Left hindlimb (tissue), 1 donor: ENCODE measurements at regions not wholly inside any gene's neighbourhood (a gene's known extent, or its start where the extent isn't known, plus 50 kb on each side); places are given as distances from the start of the nearest gene placed in this dataset.
A peak's percentile ranks its signal among the peaks of the same experiment; 100 is the strongest.
"Not testable (repeated sequence)": the region's sequence is repeated elsewhere in the genome, so short reads cannot be mapped to it uniquely, and the experiment has no call there.

ENCODE experiments used
- DNase-seq: peaks from one replicate; pipeline ENCODE4 v3.0.0-alpha.2; 2018

DNA sequence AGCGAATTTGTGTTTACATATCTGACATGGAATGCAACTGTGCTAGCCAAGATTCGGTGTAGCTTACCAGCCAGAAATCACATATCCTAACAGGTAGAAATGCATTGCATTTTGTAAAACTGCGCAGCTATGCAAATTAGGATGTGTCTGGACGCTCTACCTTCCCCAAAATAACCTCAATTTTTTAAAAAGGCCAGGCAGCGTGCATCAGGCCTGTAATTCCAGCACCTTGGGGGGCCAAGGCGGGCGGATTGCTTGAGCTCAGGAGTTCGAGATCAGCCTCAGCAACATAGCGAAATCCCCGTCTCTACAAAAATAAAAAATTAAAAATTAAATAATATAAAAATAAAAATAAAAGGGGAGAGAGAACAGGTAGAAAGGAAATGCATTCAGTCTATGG lies 305.0 kb downstream of the TYW1 start:
- no peak for DNase-seq

DNA sequence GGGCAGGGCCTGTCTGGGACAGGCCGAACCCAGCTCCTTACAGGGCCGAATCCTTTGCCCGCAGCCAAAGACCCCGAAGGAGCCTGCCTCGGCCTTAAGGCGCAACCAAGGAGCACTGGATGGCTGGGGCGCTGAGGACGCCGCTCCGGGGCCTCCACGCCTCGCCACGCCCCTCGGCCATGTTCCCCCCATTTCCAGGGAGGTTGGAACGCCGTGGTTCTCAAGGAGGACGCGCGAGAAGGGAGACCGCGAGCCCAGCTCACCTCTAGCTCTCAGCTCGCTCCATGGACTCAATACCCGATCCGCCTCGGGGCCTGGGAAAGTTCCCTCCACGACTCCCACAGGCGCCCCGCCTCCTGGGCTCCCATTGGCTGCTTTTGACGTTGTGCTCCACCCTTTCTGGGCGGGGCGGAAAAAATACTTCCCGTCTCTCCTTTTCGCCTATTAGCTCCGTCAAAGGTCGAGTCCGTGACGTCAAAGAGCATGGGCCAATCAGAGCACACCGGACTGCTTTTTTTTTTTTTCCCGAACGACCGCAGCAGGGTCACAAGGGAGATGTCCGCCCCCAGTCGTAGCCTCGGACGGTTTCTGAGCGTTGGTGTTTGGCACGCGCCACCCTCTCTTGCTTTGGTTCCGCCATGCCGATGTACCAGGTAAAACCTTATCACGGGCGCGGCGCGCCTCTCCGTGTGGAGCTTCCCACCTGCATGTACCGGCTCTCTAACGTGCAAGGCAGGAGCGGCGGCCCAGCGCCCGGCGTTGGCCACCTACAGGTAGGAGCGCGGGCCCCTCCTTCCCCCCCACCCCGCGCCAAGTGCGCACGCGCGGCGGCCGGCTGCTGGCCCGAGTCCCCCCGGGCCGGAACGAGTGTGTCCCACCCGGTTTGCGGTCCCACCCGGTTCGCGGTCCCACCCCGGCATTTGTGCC lies 305.7 kb downstream of the TYW1 start:
- peak; percentile 99 for DNase-seq

DNA sequence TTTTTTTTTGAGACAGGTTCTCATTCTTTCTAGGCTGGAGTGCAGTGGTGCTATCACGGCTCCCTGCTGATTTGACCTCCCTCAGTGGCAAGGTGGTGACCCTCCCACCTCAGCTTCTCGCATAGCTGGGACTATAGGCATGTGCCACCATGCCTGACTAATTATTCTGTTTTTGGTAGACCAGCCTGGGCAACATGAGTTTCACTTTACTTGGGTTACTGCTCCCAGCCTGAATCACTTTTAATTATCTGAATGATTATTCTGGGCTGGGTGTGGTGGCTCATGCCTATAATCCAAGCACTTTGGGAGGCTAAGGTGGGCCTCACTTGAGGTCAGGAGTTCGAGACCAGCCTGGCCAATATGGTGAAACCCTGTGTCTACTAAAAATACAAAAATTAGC lies 308.2 kb downstream of the TYW1 start:
- not testable (repeated sequence) for DNase-seq

DNA sequence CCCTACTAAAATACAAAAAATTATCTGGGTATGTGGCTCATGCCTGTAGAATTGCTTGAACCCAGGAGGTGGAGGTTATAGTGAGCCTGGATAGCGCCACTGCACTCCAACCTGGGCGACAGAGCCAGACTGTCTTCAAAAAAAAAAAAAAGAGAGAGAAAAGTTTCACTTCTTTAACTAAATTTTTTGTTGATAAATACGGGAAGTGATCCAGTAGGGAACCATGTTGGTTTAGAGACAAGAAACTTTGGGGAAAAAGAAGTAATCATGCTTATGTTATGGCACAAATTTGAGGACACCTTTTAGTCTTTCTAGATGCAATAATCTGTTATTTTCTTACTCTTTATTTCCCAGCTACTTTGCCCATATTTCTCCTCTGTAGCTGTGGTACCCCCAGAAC lies 309.7 kb downstream of the TYW1 start:
- no peak for DNase-seq

DNA sequence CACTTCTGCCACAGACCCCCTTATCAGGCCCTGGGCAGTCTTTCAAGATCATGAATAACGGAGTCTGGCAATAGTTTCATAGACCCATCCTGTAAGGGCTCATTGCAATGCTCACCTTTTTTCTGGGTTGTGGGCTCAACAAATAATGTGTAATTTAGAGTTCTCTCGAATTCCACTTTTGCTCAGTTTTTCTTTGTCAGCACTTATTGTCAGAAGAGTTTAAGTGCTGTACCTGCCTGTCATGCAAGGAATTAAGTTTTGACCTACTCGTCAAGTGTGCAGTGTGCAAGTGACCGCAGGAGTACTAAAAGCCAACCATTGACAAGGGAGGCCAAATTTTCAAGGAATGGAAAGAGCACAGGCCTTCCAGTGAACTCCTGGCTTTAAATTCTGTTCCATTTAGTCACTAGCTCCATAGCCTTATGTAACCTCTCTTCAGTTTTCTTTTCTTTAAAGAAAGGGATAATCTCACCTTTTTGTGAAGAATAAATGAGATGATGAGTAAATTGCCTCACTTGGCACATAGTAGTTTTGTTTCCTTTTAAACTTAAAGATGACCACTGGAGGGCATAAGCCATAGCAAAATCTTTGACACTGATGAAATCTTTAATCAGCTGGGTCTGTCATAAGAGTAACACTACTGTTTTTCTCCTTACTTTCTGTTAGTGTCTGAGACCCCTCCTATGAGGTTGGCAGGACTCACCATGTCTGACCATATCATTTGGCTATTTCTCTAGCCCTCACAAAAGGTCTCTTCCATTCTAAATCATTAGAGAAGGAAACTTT lies 313.3 kb downstream of the TYW1 start:
- no peak for DNase-seq

DNA sequence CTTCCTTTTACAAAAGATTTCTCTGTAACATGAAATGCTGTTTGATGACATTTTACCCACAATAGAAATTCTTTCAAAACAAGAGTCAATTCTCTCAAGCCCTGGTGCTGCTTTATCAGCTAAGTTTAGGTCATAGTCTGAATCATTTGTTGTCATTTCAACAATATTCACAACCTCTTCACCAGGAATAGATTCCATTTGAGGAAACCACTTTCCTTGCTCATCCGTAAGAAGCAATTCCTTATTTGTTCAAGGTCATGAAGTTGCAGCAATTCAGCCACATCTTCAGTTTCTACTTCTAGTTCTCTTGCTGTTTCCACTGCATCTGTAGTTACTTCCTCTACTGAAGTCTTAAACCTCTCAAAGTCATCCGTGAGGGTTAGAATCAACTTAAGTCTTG lies 315.3 kb downstream of the TYW1 start:
- no peak for DNase-seq

DNA sequence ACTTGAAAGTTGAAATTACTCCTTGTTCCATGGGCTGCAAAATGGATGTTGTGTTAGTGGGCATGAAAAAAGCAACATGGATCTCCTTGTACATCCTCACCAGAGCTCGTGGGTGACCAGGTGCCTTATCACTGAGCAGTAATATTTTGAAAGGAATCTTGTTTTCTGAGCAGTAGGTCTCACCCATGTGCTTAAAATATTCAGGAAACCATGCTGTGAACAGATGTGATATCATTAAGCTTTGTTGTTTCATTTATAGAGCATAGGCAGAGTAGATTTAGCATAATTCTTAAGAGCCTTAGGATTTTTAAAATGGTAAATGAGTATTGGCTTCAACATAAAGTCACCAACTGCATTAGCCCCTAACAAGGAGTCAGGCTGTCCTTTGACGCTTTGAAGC lies 316.6 kb downstream of the TYW1 start:
- DNase-seq = no peak

DNA sequence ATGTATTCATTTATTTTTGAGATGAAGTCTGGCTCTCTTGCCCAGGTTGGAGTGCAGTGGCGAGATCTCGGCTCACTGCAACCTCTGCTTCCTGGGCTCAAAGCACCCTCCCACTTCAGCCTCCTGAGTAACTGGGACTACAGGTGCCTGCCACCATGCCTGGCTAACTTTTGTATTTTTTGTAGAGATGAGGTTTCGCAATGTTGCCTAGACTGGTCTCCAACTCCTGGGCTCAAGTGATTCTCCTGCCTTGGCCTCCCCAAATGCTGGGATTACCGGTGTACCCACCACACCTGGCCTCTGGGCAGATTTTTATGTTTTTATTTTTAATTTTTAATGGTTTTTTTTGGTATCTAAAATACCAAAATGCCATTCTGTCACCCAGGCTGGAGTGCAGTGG lies 320.3 kb downstream of the TYW1 start:
- DNase-seq = not testable (repeated sequence)

DNA sequence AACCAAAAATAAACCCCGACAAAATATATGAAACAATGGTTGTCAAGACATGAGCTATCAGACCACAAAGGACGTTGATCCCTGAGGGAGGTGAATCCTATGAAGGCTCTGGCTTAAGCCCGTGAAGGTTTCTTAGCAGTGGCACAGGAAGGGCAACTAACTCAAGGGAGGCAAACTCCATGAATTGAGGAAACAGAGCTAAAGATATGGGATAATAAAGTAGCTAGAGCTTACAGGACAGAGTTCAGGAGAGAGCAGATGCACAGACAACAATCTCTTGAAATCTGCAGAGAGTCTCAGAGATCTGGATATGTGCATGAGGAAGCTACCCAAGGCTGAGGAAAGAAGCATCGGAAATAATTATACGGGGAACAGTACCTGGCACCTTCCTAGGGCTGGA lies 331.6 kb downstream of the TYW1 start:
- not testable (repeated sequence) for DNase-seq

DNA sequence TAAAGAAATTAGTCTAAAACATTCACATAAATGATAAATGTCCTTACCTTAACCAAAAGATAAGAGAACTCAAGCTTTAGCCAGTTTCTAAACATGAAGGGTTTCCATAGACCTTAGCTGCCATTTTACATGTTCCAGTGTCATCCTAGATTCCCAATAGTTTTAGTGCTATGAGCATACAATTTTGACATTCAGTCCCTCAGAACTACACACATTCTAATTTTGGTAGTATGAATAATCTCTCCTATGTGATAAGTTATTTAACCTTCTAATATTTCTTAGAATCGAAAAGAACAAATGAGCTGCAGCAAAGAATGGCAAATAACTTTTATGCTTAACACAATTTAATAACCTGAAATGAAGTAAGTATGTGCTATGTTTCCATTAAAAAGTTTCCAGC lies 338.5 kb downstream of the TYW1 start:
- DNase-seq = not testable (repeated sequence)

DNA sequence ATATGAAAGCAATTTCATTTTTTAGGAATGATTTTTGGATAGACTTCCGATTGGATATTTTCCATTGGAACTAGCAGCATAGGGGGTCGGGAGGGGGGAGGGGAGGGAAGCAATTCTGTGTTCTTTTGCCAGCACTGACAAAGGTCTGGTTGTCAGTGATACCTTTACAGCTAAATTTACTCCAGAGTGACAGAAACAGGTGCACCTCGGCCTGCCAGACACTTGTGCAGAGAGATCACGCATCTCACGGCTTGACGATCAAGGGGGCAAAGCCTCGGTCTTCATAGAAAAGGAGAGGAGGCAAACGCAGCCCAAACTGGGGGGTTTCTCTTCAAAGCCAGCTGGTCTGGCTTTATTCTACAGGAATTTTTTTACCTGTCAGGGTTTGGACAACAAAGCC lies 339.0 kb downstream of the TYW1 start:
- DNase-seq = not testable (repeated sequence)

DNA sequence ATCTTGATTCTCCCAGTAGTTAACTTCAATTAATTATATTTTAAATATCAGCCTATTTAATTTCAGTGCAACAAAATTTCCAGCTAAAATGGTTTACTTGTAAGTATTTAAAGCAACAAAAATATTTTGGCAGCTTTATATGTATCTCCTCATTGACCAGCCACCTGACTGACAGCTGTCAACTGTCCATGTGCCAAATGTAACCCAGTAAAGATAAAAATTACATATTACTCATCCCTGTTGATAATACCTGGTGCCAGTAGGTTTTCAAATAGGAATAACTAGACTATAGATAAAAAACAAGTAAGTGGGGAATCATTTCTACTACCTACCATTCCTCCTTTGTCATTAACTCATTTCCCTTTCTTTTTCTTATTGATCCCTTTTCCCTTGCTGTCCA lies 341.9 kb downstream of the TYW1 start:
- DNase-seq = not testable (repeated sequence)

DNA sequence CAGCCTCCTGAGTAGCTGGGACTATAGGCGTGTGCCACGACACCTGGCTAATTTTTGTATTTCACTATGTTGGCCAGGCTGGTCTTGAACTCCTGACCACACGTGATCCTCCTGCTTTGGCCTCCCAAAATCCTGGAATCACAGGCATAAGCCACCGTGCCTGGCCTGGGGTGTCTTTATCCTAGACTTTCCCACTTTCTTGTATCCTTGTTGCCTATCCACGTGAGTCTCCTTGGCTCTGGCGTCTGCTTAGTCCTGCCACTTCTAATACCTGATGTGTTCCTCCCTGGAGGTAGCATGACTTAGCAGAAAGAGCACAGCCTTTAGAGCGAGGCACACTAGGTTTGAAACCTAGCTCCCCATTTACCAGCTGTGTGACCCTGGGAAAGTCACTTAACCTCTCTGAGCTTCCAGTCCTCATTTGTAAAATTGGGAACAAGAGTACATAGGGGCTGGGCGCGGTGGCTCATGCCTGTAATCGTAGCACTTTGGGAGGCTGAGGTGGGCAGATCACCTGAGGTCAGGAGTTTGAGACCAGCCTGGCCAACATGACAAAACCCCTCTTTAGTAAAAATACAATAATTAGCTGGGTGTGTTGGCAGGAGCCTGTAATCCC lies 344.6 kb downstream of the TYW1 start:
- DNase-seq = no peak

DNA sequence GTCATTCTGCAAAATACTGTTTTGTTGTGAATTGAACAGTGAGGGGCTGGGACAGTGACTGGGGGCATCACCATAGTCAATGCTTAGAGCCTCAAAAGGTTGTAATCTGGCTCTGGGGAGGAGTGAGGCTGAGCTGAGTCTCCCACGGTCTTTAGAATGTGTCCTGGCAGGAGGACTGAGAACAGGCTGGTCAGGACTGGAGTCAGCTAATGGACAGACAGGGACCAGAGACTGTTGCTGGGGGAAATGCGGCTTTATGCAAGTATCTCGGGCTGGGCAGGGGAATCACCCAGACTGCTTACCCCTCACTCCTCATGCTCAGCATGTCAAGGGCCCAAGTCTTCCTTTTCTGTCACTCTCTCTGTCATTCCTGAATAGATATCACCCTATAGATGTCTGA lies 346.5 kb downstream of the TYW1 start:
- no peak for DNase-seq

DNA sequence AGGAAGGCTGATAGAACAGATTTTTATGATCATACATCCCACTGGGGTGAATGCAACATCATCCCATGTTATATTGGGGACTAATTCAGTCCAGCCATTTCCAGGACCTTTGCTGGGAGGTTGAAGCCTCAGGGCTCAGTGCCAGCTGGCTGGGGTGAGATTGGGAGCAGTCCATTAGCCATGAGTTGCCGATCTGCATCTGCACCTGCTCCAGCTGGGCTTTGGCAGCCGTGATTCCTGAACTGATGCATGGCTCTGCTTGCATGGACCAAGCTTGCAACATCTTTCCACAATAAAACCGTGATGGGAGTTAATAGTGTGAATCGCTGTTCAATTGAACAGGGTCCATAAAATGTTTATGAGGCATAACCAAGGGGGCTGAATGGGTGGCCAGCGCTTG lies 346.9 kb downstream of the TYW1 start:
- DNase-seq = peak; percentile 41

DNA sequence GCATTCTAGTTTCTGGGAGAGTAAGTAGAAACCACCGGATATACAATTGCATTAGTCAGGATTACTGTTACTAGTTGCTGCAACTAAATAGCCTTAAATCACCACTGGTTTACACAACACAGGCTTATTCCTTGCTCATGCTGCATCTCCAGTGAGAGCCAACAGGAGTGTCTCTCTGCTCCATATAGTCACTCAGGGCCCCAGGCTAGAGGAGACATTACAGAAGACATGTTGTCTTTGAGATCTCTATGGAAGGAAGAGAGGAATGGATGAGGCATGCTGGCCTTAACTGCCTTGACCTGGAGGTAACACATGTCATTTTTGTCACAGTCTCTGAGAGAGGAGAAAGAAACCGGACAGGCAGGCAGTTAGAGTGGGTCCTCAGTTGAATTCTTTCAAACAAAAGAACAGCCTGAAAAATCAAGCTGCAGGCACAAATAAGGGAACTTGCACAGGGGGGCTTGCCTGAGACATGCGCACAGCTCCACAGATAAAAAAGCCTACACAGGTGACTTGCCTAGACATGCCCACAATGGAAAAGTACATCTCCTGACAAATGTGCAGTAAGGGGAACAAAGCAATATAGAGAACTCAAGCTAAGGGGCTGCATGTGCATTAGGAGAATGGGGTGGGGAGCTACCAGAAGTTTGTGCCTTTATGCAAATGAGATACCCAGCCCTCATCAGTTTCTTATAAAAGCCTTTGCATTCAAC lies 348.0 kb downstream of the TYW1 start:
- DNase-seq = no peak

DNA sequence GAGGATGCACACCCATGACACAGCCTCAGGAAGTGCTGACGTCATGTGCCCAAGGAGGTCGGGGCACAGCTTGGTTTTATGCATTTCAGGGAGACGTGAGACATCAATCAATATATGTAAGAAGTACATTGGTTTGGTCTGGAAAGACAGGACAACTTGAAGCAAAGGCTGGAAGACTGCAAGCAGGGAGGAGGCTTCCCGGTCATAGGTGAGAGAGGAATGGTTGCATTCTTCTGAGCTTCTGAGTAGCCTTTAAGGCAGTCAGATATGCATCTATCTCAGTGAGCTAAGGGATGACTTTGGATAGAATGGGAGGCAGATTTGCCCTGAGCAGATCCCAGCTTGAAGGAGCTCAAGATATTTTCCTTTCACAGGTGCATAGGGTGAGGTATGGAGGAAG lies 349.5 kb downstream of the TYW1 start:
- no peak for DNase-seq

DNA sequence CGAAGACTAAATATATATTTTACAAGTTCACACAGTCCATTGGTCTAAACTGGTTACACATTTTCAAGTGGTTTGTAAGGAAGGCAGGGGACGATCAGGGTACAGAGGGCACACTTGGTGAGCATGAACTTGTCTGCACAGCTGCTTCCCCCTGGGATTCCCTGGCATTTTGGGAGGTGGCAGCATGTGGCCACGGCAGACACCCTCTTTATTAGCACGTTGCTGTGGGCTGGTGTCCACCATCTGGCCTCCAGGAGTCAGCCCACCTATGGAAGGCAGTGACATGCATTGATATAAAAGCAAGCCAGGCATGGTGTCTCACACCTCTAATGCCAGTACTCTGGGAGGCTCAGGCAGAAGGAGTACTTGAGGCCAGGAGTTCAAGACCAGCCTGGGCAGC lies 350.2 kb downstream of the TYW1 start:
- no peak for DNase-seq

DNA sequence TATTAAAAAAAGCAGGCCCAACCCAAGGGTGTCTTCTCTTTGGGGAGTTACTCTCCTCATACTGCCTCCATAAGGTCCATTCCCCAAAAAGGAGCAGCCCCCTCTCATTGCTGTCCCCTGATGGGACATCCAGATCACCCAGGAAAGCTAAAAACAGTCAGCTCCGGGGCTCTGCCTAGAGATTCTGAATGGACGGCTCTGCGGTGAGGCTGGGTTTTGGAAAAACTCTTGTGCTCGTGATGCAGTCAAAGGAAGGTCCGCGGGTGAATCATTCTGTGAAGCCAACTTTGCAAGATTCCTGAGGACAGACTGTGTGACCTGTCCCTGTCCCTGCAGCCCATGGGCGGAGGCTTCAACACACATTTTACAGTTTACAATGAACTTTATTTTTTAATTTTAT lies 351.5 kb downstream of the TYW1 start:
- no peak for DNase-seq

DNA sequence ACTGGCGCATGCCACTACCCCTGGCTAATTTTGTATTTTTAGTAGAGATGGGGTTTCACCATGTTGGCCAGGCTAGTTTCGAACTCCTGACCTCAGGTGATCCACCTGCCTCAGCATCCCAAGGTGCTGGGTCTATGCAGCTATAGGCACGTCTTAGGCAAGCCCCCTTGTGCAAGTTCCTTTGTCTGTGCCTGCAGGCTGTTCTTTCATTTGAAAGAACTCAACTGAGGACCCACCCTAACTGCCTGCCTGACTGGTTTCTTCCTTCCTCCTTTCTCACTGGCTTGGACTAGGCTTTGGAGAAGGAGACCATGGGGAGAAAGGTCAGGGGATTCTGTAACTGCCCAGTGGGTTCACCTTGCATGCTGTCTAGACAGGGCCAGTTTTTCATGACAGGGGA lies 361.0 kb downstream of the TYW1 start:
- not testable (repeated sequence) for DNase-seq

DNA sequence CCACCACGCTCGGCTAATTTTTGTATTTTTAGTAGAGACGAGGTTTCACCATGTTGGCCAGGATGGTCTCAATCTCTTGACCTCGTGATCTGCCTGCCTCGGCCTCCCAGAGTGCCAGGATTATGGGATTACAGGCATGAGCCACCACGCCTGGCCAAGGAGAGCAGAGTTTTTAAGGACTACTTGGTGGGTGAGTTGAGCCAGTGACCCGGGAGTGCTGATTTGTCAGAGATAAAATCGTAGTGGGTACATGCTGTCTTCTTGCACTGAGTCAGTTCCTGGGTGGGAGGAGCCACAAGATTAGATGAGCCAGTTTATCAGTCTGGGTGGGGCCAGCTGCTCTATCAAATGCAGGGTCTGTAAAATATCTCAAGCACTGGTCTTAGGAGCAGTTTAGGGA lies 361.7 kb downstream of the TYW1 start:
- not testable (repeated sequence) for DNase-seq

DNA sequence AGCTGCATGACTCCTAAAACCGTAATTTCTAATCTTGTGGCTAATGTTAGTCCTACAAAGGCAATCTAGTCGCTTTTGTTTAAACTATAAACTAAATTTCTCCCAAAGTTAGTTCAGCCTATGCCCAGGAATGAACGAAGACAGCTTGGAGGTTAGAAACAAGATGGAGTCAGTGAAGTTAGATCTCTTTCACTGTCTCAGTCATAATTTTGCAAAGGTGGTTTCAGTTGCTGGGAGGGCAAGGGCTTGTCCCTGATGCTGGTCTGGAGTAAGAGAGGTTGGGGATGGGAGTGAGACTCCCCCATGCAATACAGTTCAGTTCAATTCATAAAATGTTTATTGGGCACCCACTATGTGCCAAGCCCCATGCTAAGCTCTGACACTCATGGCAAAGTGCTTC lies 362.1 kb downstream of the TYW1 start:
- DNase-seq = not testable (repeated sequence)

DNA sequence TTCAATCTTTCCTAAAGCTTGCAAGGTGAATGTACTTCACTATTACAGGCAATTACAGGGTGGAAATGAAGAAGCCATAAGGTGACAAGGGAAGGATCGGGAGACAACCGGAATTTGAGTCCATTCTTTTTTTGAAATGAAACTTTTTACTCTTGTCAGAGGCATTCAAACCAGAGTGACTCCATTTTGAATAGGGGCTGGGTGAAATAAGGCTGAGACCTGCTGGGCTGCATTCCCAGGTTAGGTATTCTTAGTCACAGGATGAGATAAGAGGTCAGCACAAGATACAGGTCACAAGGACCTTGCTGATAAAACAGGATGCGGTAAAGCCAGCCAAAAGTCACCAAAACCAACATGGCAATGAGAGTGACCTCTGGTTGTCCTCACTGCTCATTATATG lies 363.3 kb downstream of the TYW1 start:
- DNase-seq = no peak
